Fibroblast of skin of scalp (primary cell): ENCODE measurements at regions not wholly inside any gene's neighbourhood (a gene's known extent, or its start where the extent isn't known, plus 50 kb on each side); places are given as distances from the start of the nearest gene placed in this dataset.
A peak's percentile ranks its signal among the peaks of the same experiment; 100 is the strongest.
"Not testable (repeated sequence)": the region's sequence is repeated elsewhere in the genome, so short reads cannot be mapped to it uniquely, and the experiment has no call there.

Experiments
- DNase-seq: peaks from one replicate; pipeline ENCODE4 v3.0.0-alpha.2; 2013

- DNase-seq, result not testable (repeated sequence)
Observed at GRCh38 chr16:21422824-21423223, 144.7 kb upstream of the CRYM start.

- DNase-seq, result not testable (repeated sequence)
Observed at GRCh38 chr16:21404699-21405098, 126.6 kb upstream of the CRYM start.

GRCh38 chr16:21397866-21398265, 119.8 kb upstream of the CRYM start:
- DNase-seq, result not testable (repeated sequence)

- DNase-seq, result not testable (repeated sequence)
Observed at GRCh38 chr16:21396545-21396944, 118.5 kb upstream of the CRYM start.

- not testable (repeated sequence) for DNase-seq
Observed at GRCh38 chr16:21390634-21391033, 112.5 kb upstream of the CRYM start.

GRCh38 chr16:21389860-21390259, 111.8 kb upstream of the CRYM start:
- DNase-seq, result not testable (repeated sequence)

DNA sequence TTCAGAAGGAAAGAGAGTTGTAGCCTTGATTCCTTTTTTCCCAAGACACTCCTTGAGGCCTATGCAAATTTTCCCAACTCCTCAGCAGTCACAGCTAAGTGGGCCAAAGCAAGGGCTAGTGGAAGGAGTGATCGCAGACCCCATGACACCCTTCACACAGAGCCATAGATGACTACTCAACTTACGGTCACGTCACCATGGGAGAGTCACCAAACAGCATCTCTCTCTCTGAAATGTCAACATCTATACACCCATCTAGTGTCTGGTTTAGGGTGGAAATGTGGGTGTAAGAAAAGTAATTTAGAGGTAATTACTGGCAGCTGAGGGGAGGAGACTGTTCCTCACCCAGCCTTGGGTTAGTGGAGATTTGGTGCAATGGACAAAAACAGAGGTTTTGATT, 109.7 kb upstream of the CRYM start:
- DNase-seq, result not testable (repeated sequence)

GRCh38 chr16:21386201-21386915, 108.3 kb upstream of the CRYM start:
- not testable (repeated sequence) for DNase-seq

DNA sequence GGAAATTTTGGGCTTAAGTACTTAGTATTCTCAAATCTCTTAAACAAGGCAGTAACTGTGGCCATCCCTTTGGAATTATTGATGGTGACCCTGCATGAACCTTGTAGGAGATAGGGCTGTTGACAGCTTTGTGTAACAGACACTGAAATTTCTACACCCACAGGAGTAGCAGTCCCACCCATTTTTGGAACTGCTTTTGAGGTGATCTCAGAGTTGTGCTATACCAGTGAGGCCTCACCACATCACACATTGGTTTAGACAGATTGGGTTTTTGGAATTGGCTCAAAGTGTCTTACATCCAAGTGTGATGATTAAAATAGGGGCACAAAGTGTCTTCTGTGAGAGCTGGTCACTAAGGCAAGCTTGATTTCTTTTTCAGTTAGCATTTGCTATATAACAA, 105.6 kb upstream of the CRYM start:
- DNase-seq, result not testable (repeated sequence)

DNA sequence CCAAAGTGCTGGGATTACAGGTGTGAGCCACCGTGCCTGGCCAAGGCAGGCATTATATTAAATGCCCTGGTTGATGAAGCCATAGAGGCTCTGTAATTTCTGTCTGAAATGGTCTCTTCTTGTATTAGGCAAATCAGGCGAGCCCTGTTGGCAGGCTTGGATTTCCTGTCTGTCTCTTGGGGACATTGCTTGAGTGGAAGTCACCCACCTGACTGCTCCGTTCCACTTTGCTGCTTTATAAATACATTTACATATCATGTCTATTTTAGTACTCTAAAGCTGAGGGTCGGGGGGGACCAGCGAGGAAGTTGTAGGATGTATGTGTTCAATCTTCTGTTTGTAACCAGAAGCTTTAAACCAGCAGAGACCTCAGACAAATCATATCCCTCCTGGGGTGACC, 101.6 kb upstream of the CRYM start:
- DNase-seq, result not testable (repeated sequence)

- not testable (repeated sequence) for DNase-seq
Observed at GRCh38 chr16:21376196-21376899, 98.3 kb upstream of the CRYM start.

GRCh38 chr16:21375334-21375733, 97.2 kb upstream of the CRYM start:
- peak; percentile 61 for DNase-seq

- DNase-seq, result not testable (repeated sequence)
Observed at GRCh38 chr16:21373454-21373853, 95.4 kb upstream of the CRYM start.

DNA sequence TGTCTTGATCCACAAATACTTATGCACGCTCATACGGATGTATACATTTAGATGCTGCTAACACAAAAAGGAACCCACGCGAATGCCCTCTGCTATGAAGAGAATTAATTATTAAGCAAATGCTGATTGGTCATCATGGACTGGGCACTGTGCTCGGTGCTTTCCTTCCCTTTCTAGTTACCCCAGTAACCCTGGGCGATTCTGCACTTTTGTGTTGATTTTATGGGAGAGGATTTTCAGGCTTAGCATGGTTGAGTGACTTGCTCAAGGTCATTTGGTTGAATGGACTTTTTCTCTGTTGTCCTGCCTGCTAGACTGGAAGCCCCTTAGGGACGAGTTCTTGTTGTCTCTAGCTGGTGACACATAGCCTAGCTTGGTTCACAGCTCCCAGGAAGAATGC, 94.8 kb upstream of the CRYM start:
- not testable (repeated sequence) for DNase-seq

- not testable (repeated sequence) for DNase-seq
Observed at GRCh38 chr16:21372162-21372835, 94.2 kb upstream of the CRYM start.

- DNase-seq, result peak; percentile 47
Observed at GRCh38 chr16:21370791-21371190, 92.7 kb upstream of the CRYM start.

GRCh38 chr16:21368973-21369942, 91.2 kb upstream of the CRYM start:
- DNase-seq, result not testable (repeated sequence)

DNA sequence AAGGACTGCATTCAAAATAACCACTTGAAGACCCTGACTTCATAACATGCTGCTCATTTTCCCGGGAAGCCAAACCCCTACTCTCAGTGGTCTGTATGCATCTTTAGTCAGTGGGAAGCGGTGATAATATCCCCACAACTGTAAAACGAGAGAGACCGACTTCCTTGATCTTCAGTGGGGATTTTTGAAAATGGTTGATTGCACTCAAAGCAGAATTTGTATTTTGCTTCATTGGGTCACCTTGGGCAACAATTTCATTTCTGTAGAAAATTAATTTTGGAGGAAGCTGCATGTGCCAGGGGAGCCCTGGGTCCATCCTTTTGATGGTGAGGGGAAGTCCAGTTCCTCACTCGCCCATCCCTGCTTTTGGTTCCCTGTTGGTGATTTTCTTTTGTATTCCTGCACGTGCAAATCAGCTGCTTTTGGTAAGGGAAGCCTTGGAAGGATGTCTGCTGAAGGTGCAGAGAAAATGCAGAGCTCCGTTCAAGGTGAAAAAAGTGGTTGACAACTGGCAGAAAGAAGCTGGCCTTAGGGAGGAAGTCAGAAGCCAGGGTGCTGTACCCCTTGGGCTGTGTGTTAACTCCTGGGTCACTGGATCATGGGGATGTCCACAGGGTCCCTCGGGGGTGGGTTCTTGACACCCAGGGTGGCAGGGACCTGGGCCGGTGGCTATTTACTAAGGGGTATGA, 89.8 kb upstream of the CRYM start:
- DNase-seq, result not testable (repeated sequence)

- DNase-seq, result not testable (repeated sequence)
Observed at GRCh38 chr16:21366998-21367397, 88.9 kb upstream of the CRYM start.

DNA sequence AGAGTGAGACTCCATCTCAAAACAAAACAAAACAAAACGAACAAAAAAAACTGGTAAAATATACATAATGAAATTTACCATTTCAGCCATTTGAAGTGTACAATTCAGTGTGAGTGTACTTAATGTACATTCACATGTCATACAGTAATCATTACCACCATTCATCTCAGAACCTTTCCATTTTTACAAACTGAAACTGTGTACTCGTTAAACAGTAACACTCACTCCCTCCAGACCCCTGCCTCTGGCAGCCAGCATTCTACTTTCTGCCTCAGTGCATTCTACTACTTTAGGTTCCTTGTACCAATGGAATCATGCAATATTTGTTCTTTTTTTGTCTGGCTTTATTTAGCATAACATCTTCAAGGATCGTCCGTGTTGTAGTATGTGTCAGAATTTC, 87.5 kb upstream of the CRYM start:
- DNase-seq, result not testable (repeated sequence)

GRCh38 chr16:21363550-21364223, 85.6 kb upstream of the CRYM start:
- DNase-seq, result peak; percentile 70
